OCI-LY7 (cell line): ENCODE measurements at regions not wholly inside any gene's neighbourhood (a gene's known extent, or its start where the extent isn't known, plus 50 kb on each side); places are given as distances from the start of the nearest gene placed in this dataset.

ENCODE experiments used
- BruUV-seq: library from RNA; stranded (reverse); fragments of 400-500 nt; replicated peaks from 2 replicates; lab custom pipeline; 2021; lab: Mats Ljungman, UMichigan
- CTCF ChIA-PET: fragments of 300-600 bp; sonication (Branson Sonifier 250); formaldehyde crosslinking; loops from one replicate; lab custom pipeline; 2022; ENCODE audit warnings: antibody characterized with exemption; ENCODE audit not compliant: unreplicated experiment; lab: Charles Lee
- POLR2A ChIA-PET: fragments of 300-600 bp; sonication (Branson Sonifier 250); formaldehyde crosslinking; loops from one replicate; lab custom pipeline; 2022; ENCODE audit warnings: antibody characterized with exemption; lab: Charles Lee
- DNase-seq: peaks from one replicate; pipeline ENCODE4 v3.0.0-alpha.2; 2015; ENCODE audit warnings: low spot score
- H2AFZ ChIP-seq: fragments of 200-600 bp; sonication (generic), shearing (Covaris generic); 2 replicates; pipeline ENCODE4 v1.6.1; 2014; ENCODE audit warnings: mild to moderate bottlenecking, antibody characterized with exemption, low read length, moderate library complexity
- H3K27ac ChIP-seq: fragments of 200-600 bp; sonication (generic); 2 replicates; pipeline ENCODE4 v1.5.1; 2014; ENCODE audit warnings: mixed run types, low read depth, mild to moderate bottlenecking, moderate library complexity, low read length, inconsistent platforms; ENCODE audit not compliant: poor library complexity, severe bottlenecking
- H3K36me3 ChIP-seq: fragments of 200-600 bp; sonication (generic); 2 replicates; pipeline ENCODE4 v1.6.1; 2014; ENCODE audit warnings: mild to moderate bottlenecking, antibody characterized with exemption, low read length, moderate library complexity, mixed read lengths; ENCODE audit not compliant: insufficient read depth
- H3K4me1 ChIP-seq: fragments of 200-600 bp; sonication (generic); 2 replicates; pipeline ENCODE4 v1.5.1; 2014; ENCODE audit warnings: mild to moderate bottlenecking, low read length; ENCODE audit not compliant: insufficient read depth, poor library complexity, severe bottlenecking
- H3K4me2 ChIP-seq: fragments of 200-600 bp; sonication (generic); 2 replicates; pipeline ENCODE4 v1.6.1; 2014; ENCODE audit warnings: mild to moderate bottlenecking, low read length
- H3K4me3 ChIP-seq: fragments of 200-600 bp; sonication (generic); 2 replicates; pipeline ENCODE4 v1.5.1; 2014; ENCODE audit warnings: mild to moderate bottlenecking, low read depth, low read length; ENCODE audit not compliant: poor library complexity, severe bottlenecking
- H3K79me2 ChIP-seq: fragments of 200-600 bp; sonication (generic); 2 replicates; pipeline ENCODE4 v1.6.1; 2016; ENCODE audit warnings: low read depth, mild to moderate bottlenecking, low read length, moderate library complexity, mixed read lengths; ENCODE audit not compliant: insufficient read depth
- H3K9me2 ChIP-seq: fragments of 200-600 bp; sonication (generic); 2 replicates; pipeline ENCODE4 v1.6.1; 2016; ENCODE audit warnings: mild to moderate bottlenecking, low read length, mixed read lengths; ENCODE audit not compliant: insufficient read depth
- H3K9me3 ChIP-seq: fragments of 200-600 bp; sonication (generic); 2 replicates; pipeline ENCODE4 v1.6.1; 2014; ENCODE audit warnings: mild to moderate bottlenecking, mixed run types, low read length, mixed read lengths
- H4K20me1 ChIP-seq: fragments of 200-600 bp; sonication (generic); 2 replicates; pipeline ENCODE4 v1.6.1; 2014; ENCODE audit warnings: mild to moderate bottlenecking, antibody characterized with exemption, low read length, moderate library complexity, mixed read lengths; ENCODE audit not compliant: insufficient read depth
- CTCF ChIP-seq: fragments of 200-600 bp; sonication (generic); conservative IDR thresholded peaks from 2 replicates; pipeline ENCODE4 v1.5.1; 2014; ENCODE audit warnings: mild to moderate bottlenecking, antibody characterized with exemption, low read length, moderate library complexity, mixed read lengths
- EZH2phosphoT487 ChIP-seq: fragments of 200-600 bp; sonication (generic); IDR thresholded peaks from 2 replicates; pipeline ENCODE4 v1.6.1; 2018; ENCODE audit warnings: low read depth, borderline replicate concordance, mild to moderate bottlenecking, mixed run types, antibody characterized with exemption, low read length, moderate library complexity, mixed read lengths
- intact Hi-C: fragments of 100-400 bp; cut with micrococcal nuclease; formaldehyde crosslinking; loops from one replicate; pipeline ENCODE4 v1.10.0; 2022; ENCODE audit not compliant: unreplicated experiment

DNA sequence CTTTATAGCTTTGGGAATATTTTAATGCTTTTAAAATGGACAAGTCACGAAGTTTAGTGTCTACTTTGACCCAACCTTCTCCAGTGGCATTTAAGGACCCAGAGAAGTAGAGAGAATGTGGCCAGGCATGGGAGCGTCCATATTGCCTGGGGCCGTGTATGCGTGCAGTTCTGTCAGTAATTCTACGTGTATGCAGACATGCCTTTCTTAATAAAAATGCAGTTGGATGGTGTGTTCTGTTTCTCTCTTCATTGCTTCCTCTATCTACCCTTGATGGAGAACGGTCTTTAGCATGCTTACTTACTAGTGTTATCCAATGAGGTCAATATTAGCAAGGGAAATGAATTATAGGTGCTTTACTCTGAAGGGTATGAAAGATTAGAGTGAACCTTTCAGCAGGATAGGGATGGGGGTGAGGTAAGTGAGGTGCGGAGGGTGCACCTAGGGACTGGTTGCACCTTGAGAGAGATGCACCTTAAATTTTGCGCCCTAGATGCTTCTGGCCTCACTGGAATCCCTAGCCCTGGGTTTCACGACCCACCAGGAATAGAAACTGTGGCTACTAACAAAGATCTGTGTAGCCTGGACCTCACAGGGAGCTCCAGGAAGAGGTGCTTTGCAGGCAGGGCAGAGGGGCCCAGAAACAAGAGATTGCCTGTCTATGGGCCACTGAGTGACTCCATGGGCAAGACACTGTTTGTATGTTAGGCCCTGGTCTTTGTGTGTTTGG lies 194.3 kb downstream of the MYCN start:
- CTCF ChIA-PET = no interaction called here
- intact Hi-C loops = no loop called here
- no peaks in the 10 kb centered on the region for H3K9me3 ChIP-seq
- no peaks in the 10 kb centered on the region for H3K4me1 ChIP-seq
- DNase-seq = no peak
- no peak overlapping the region for H2AFZ ChIP-seq
- no peaks in the 10 kb centered on the region for H4K20me1 ChIP-seq
- POLR2A ChIA-PET = no interaction called here
- no peaks in the 10 kb centered on the region for H3K9me2 ChIP-seq
- no TSS peak for BruUV-seq
- H3K4me3 ChIP-seq = no peak overlapping the region
- no peaks in the 10 kb centered on the region for H3K36me3 ChIP-seq
- H3K79me2 ChIP-seq = no peaks in the 10 kb centered on the region
- H3K27ac ChIP-seq = no peak overlapping the region
- TF ChIP-seq EZH2phosphoT487 (no peak), CTCF (no peak)
- H3K4me2 ChIP-seq = no peak overlapping the region

GRCh38 chr2:16130906-16131400 lies 190.6 kb downstream of the MYCN start:
- no peak for TF ChIP-seq CTCF
- no peak for TF ChIP-seq EZH2phosphoT487
- intact Hi-C loops = no loop called here
- ChIA-PET POLR2A (no interaction called here), CTCF (no interaction called here)
- no peaks in the 10 kb centered on the region for H3K9me3 ChIP-seq
- BruUV-seq = no TSS peak
- H3K4me2 ChIP-seq = no peak overlapping the region
- H3K9me2 ChIP-seq = no peaks in the 10 kb centered on the region
- H3K4me1 ChIP-seq = no peaks in the 10 kb centered on the region
- H3K27ac ChIP-seq = no peak overlapping the region
- no peak overlapping the region for H3K4me3 ChIP-seq
- no peak overlapping the region for H2AFZ ChIP-seq
- DNase-seq = no peak
- H3K79me2 ChIP-seq = no peaks in the 10 kb centered on the region
- no peaks in the 10 kb centered on the region for H4K20me1 ChIP-seq
- no peaks in the 10 kb centered on the region for H3K36me3 ChIP-seq

DNA sequence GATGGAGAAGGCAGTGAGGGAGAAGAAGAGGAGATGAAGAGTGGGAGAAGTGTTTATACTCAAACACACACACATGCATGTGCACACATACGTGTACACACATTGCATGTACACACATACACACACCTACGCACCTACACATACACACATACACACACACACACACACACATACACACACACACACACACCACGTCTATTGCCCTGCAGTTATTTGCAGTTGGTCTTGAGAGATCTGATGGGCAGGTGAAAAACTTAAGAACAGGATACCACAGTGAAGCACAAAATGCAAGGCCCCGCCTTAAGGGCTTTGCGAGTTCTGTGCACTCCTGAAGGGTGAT lies 190.2 kb downstream of the MYCN start:
- Histone ChIP-seq H3K79me2 (no peaks in the 10 kb centered on the region), H3K4me3 (no peak overlapping the region), H3K27ac (no peak overlapping the region), H3K4me2 (no peak overlapping the region), H3K4me1 (no peaks in the 10 kb centered on the region), H3K36me3 (no peaks in the 10 kb centered on the region), H3K9me3 (no peaks in the 10 kb centered on the region), H2AFZ (no peak overlapping the region), H4K20me1 (no peaks in the 10 kb centered on the region), H3K9me2 (no peaks in the 10 kb centered on the region)
- ChIA-PET CTCF (no interaction called here), POLR2A (no interaction called here)
- intact Hi-C loops = no loop called here
- no peak for TF ChIP-seq EZH2phosphoT487
- no peak for TF ChIP-seq CTCF
- DNase-seq = no peak
- BruUV-seq = no TSS peak
